K562 (cell line): ENCODE measurements at regions not wholly inside any gene's neighbourhood (a gene's known extent, or its start where the extent isn't known, plus 50 kb on each side); places are given as distances from the start of the nearest gene placed in this dataset.

Source experiments
- ATAC-seq: fragments of 200-7000 bp; cut with Tn5 transposase; 3 replicates; pipeline ENCODE4 v1.9.1; 2020; ENCODE audit warnings: moderate library complexity
- BruUV-seq: library from RNA; stranded (reverse); fragments of 400-500 nt; replicated peaks from 2 replicates; lab custom pipeline; 2021; lab: Mats Ljungman, UMichigan
- CTCF ChIA-PET: fragments of 300-600 bp; formaldehyde crosslinking; extraction: SDS; loops from one replicate; lab custom pipeline; 2021; ENCODE audit warnings: low intra/inter-chr PET ratio; lab: Yijun Ruan, JAX
- POLR2A ChIA-PET: fragments of 300-600, 350-650 bp; sonication (Branson Sonifier 250); formaldehyde crosslinking; extraction: SDS; loops from one replicate; lab custom pipeline; 2021; ENCODE audit warnings: antibody characterized with exemption, inconsistent platforms; lab: Yijun Ruan, JAX
- DNase-seq, 4 experiments: peaks; one replicate each; pipeline versions ENCODE4 v3.0.0 to v3.0.0-alpha.2; 2011 to 2018; ENCODE audit warnings: low spot score in 3 of 4, mixed read lengths in 3 of 4; ENCODE audit errors: extremely low read depth in 1 of 4
- FAIRE-seq: peaks from 2 replicates; lab custom pipeline; 2011; peaks lifted over from hg19 to GRCh38; lab: Jason Lieb, UNC
- H2AFZ ChIP-seq: 2 replicates; pipeline ENCODE4 v1.6.0; 2011; ENCODE audit warnings: low read depth, low read length, control low read depth, inconsistent platforms
- H3K27ac ChIP-seq: fragments of 200-600 bp; 3 replicates; pipeline ENCODE4 v1.8.0; 2011; ENCODE audit warnings: low read depth, mild to moderate bottlenecking, control low read depth, inconsistent platforms, low read length, moderate library complexity, mixed read lengths; ENCODE audit errors: extremely low read depth
- H3K27me3 ChIP-seq, 2 experiments: fragments of 300-600 bp in 1 of 2; 2 replicates in 1 of 2; 3 replicates in 1 of 2; pipeline versions ENCODE4 v1.6.0 to v1.8.0; 2011; ENCODE audit warnings: inconsistent platforms in 2 of 2, low read length in 2 of 2, mild to moderate bottlenecking in 1 of 2, mixed read lengths in 1 of 2, moderate library complexity in 1 of 2; ENCODE audit not compliant: control insufficient read depth in 2 of 2, insufficient read depth in 2 of 2
- H3K36me3 ChIP-seq: fragments of 300-600 bp; 3 replicates; pipeline ENCODE4 v1.8.0; 2011; ENCODE audit warnings: mild to moderate bottlenecking, low read length, inconsistent platforms; ENCODE audit not compliant: control insufficient read depth, insufficient read depth
- H3K4me1 ChIP-seq, 2 experiments: fragments of 200-600 bp in 1 of 2; replicated peaks in 1 of 2; 2 replicates in 1 of 2; 3 replicates in 1 of 2; pipeline versions ENCODE4 v1.5.1 to v1.8.0; 2011; ENCODE audit warnings: inconsistent platforms in 2 of 2, low read length in 2 of 2, mild to moderate bottlenecking in 1 of 2, mixed read lengths in 1 of 2, moderate library complexity in 1 of 2; ENCODE audit not compliant: control insufficient read depth in 2 of 2, insufficient read depth in 2 of 2
- H3K4me2 ChIP-seq: 2 replicates; pipeline ENCODE4 v1.6.1; 2011; ENCODE audit warnings: low read length, control low read depth, inconsistent platforms, mixed read lengths; ENCODE audit not compliant: insufficient read depth
- H3K4me3 ChIP-seq: fragments of 200-600 bp; sonication (generic), shearing (Covaris generic); 2 replicates; pipeline ENCODE4 v1.5.1; 2016; ENCODE audit warnings: control low read depth, inconsistent platforms
- H3K79me2 ChIP-seq: fragments of 200-600 bp; 3 replicates; pipeline ENCODE4 v1.8.0; 2011; ENCODE audit warnings: low read length, inconsistent platforms; ENCODE audit not compliant: control insufficient read depth, insufficient read depth
- H3K9ac ChIP-seq, 2 experiments: 2 replicates each; pipeline versions ENCODE4 v1.6.0 to v1.6.1; 2011; ENCODE audit warnings: low read depth in 2 of 2, low read length in 2 of 2, control low read depth in 1 of 2, inconsistent platforms in 1 of 2, mild to moderate bottlenecking in 1 of 2, mixed read lengths in 1 of 2; ENCODE audit not compliant: insufficient read depth in 1 of 2
- H3K9me1 ChIP-seq: one replicate; pipeline ENCODE4 v1.6.0; 2011; ENCODE audit warnings: inconsistent platforms, mild to moderate bottlenecking, low read length, moderate library complexity; ENCODE audit not compliant: control insufficient read depth, insufficient read depth
- H3K9me3 ChIP-seq: replicated peaks from 2 replicates; pipeline ENCODE4 v1.5.1; 2011; ENCODE audit warnings: low read depth, low read length, inconsistent platforms; ENCODE audit not compliant: control insufficient read depth, insufficient read depth
- H4K20me1 ChIP-seq: replicated peaks from 2 replicates; pipeline ENCODE4 v1.6.1; 2011; ENCODE audit warnings: low read length, inconsistent platforms, mixed read lengths; ENCODE audit not compliant: control insufficient read depth, insufficient read depth
- JUND ChIP-seq, 2 experiments: IDR thresholded peaks; 2 replicates in 1 of 2; 3 replicates in 1 of 2; pipeline ENCODE4 v1.6.1; 2011; ENCODE audit warnings: borderline replicate concordance in 2 of 2, low read depth in 2 of 2, low read length in 2 of 2, improper control_type of control experiment in 1 of 2, missing biosample characterization in 1 of 2, missing genetic modification characterization in 1 of 2, missing genetic modification reagents in 1 of 2
- KDM1A ChIP-seq, 2 experiments: fragments of 450-650 bp; IDR thresholded peaks; 2 replicates each; pipeline ENCODE4 v1.6.1; 2016; ENCODE audit warnings: mild to moderate bottlenecking in 2 of 2
- MTA1 ChIP-seq: fragments of 450-650 bp; IDR thresholded peaks from 2 replicates; pipeline ENCODE4 v1.6.1; 2017; ENCODE audit warnings: borderline replicate concordance
- PHF21A ChIP-seq: fragments of 450-650 bp; IDR thresholded peaks from 2 replicates; pipeline ENCODE4 v1.6.1; 2017; ENCODE audit warnings: low read depth, borderline replicate concordance
- PURB ChIP-seq: sonication (generic); formaldehyde crosslinking; IDR thresholded peaks from 2 replicates; pipeline ENCODE4 v1.9.0; 2021; ENCODE audit warnings: low read depth, mild to moderate bottlenecking, missing genetic modification reagents
- SETDB1 ChIP-seq: IDR thresholded peaks from one replicate; pipeline ENCODE4 v1.6.1; 2012; ENCODE audit warnings: low read length, control low read depth, inconsistent platforms
- SMAD2 ChIP-seq: fragments of 150-350 bp; IDR thresholded peaks from 2 replicates; pipeline ENCODE4 v1.6.1; 2014; ENCODE audit warnings: low read depth, mild to moderate bottlenecking, low read length
- TAL1 ChIP-seq: fragments of 450-650 bp; IDR thresholded peaks from 2 replicates; pipeline ENCODE4 v1.6.1; 2016; ENCODE audit warnings: mild to moderate bottlenecking
- TCF7 ChIP-seq: sonication (generic); IDR thresholded peaks from 2 replicates; pipeline ENCODE4 v1.6.1; 2016; ENCODE audit warnings: antibody characterized with exemption, borderline replicate concordance
- ZNF140 ChIP-seq: fragments of 250-450 bp; sonication (Bioruptor Pico); IDR thresholded peaks from 2 replicates; pipeline ENCODE4 v1.8.0; 2021; ENCODE audit warnings: moderate library complexity, mild to moderate bottlenecking, inconsistent platforms
- ZNF436 ChIP-seq: fragments of 250-450, 450-650 bp; sonication (Bioruptor Pico); formaldehyde crosslinking; IDR thresholded peaks from 2 replicates; pipeline ENCODE4 v1.7.0; 2020; ENCODE audit warnings: mild to moderate bottlenecking
- WGBS: fragments of 100-300 bp; shearing (Covaris generic); methylation state at CpG from one replicate; pipeline ENCODE4 v1.1.6; 2016; ENCODE audit warnings: low coverage, mixed read lengths; ENCODE audit not compliant: insufficient coverage; ENCODE audit errors: missing lambda C conversion rate; 5-methylcytosine and 5-hydroxymethylcytosine counted together
- in situ Hi-C: fragments of 300-500 bp; cut with MboI; formaldehyde crosslinking; loops from 4 replicates; pipeline ENCODE4 v1.15.0; 2018; ENCODE audit warnings: inconsistent platforms, mixed read lengths
- intact Hi-C: fragments of 100-400 bp; cut with micrococcal nuclease; formaldehyde crosslinking; loops from 2 replicates; pipeline ENCODE4 v1.14.2; 2022
- TF ChIP-seq, protein P1 (sequence below): fragments of 250-450 bp; sonication (Bioruptor Pico); IDR thresholded peaks from 2 replicates; pipeline ENCODE4 v1.8.0; 2022; ENCODE audit warnings: moderate library complexity, mild to moderate bottlenecking, inconsistent platforms
- TF ChIP-seq, protein P2 (sequence below): fragments of 250-450 bp; sonication (Bioruptor Pico); IDR thresholded peaks from 2 replicates; pipeline ENCODE4 v1.8.0; 2021; ENCODE audit warnings: borderline replicate concordance, mild to moderate bottlenecking, moderate library complexity; ENCODE audit not compliant: poor library complexity, severe bottlenecking
- TF ChIP-seq, protein P3 (sequence below): fragments of 250-450 bp; sonication (Bioruptor Pico); IDR thresholded peaks from 2 replicates; pipeline ENCODE4 v1.5.0; 2021
- TF ChIP-seq, protein P4 (sequence below): fragments of 450-650 bp; IDR thresholded peaks from 2 replicates; pipeline ENCODE4 v1.7.1; 2018; ENCODE audit warnings: mild to moderate bottlenecking, low read depth; ENCODE audit not compliant: partially characterized antibody

DNA sequence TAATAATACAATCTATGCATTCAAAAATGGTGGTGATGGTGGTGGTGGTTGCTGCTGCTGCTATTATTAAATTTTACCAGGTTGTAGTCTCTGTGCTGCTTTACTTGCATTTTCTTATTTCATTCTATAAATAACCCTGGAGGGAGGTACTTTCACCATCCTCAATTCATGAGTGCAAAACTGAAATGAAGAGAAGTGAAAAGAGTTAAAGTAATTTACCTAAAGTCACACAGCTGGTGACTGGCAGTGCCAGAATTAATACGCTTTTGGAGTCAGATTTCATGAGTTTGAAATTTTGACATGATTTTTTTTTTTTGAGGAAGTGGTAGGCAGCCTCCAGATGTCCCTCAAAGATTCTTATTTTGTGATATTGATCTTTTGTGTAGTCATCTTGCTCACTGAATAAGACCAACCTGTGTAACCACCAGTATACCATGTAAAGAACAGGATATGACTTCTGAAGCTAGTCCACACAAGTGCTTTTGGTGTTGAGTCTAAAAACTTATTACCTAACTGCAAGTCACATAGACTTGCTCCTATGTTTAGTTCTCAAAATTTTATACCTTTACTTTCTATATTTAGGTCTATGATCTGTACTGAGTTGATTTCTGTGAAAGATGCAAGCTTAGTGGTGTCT is 218.8 kb downstream of the ZWINT start (continued):
- TF ChIP-seq, protein P1, sequence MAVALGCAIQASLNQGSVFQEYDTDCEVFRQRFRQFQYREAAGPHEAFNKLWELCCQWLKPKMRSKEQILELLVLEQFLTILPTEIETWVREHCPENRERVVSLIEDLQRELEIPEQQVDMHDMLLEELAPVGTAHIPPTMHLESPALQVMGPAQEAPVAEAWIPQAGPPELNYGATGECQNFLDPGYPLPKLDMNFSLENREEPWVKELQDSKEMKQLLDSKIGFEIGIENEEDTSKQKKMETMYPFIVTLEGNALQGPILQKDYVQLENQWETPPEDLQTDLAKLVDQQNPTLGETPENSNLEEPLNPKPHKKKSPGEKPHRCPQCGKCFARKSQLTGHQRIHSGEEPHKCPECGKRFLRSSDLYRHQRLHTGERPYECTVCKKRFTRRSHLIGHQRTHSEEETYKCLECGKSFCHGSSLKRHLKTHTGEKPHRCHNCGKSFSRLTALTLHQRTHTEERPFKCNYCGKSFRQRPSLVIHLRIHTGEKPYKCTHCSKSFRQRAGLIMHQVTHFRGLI = no peak
- TF ChIP-seq KDM1A (IDR thresholded peaks at IDR 0.05) (no peak), PHF21A (no peak), ZNF436 (CRISPR knock-in tag) (no peak)
- TF ChIP-seq, protein P2, sequence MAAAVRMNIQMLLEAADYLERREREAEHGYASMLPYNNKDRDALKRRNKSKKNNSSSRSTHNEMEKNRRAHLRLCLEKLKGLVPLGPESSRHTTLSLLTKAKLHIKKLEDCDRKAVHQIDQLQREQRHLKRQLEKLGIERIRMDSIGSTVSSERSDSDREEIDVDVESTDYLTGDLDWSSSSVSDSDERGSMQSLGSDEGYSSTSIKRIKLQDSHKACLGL = no peak
- TF ChIP-seq, protein P3, sequence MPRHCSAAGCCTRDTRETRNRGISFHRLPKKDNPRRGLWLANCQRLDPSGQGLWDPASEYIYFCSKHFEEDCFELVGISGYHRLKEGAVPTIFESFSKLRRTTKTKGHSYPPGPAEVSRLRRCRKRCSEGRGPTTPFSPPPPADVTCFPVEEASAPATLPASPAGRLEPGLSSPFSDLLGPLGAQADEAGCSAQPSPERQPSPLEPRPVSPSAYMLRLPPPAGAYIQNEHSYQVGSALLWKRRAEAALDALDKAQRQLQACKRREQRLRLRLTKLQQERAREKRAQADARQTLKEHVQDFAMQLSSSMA = no peak

DNA sequence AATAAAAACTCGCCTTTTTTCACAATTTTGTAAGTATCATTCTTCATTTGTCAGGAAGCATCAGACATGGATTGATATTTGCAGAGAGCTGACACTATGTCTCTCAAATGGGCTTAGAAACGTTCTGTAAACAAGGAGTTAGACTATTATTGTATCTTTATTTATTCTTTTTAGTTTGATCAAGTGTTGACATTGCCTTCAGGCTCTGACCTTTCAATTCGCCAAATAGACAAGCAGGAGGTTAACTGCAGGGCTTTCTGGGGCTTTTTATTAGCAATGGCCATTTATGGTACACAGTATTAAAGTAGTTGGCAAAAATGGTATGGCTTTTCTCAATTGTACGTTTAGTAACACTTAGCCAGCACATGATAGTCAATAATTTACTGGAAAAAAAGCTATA is 221.7 kb downstream of the ZWINT start:
- DNase-seq = no peak
- ChIA-PET CTCF (no interaction called here), POLR2A (no interaction called here)
- Histone ChIP-seq H3K27me3 (no peaks in the 10 kb centered on the region), H3K4me3 (no peak overlapping the region), H2AFZ (no peak overlapping the region), H3K27ac (no peak overlapping the region), H3K4me1 (no peaks in the 10 kb centered on the region), H3K9ac (no peak overlapping the region), H3K9me1 (no peaks in the 10 kb centered on the region), H3K4me2 (no peak overlapping the region), H3K79me2 (no peaks in the 10 kb centered on the region), H4K20me1 (no peaks in the 10 kb centered on the region), H3K36me3 (no peaks in the 10 kb centered on the region), H3K9me3 (no peaks in the 10 kb centered on the region)
- no peak for FAIRE-seq
- in situ Hi-C loops = no loop called here
- BruUV-seq = no TSS peak
- no peak for ATAC-seq
- intact Hi-C loops = no loop called here
- WGBS = 1% methylated on average over 4 of the region's 4 CpGs
- TF ChIP-seq, protein P3 = no peak
- TF ChIP-seq TAL1 (no peak), TCF7 (no peak), ZNF140 (CRISPR knock-in tag) (no peak), MTA1 (no peak), JUND (IDR thresholded peaks at IDR 0.05; ENCODE audit: borderline replicate concordance, low read depth, low read length) (no peak), JUND (tag; IDR thresholded peaks at IDR 0.05; ENCODE audit: borderline replicate concordance, low read depth, low read length) (no peak), PURB (no peak), SETDB1 (no peak), SMAD2 (no peak)
- TF ChIP-seq, protein P4, sequence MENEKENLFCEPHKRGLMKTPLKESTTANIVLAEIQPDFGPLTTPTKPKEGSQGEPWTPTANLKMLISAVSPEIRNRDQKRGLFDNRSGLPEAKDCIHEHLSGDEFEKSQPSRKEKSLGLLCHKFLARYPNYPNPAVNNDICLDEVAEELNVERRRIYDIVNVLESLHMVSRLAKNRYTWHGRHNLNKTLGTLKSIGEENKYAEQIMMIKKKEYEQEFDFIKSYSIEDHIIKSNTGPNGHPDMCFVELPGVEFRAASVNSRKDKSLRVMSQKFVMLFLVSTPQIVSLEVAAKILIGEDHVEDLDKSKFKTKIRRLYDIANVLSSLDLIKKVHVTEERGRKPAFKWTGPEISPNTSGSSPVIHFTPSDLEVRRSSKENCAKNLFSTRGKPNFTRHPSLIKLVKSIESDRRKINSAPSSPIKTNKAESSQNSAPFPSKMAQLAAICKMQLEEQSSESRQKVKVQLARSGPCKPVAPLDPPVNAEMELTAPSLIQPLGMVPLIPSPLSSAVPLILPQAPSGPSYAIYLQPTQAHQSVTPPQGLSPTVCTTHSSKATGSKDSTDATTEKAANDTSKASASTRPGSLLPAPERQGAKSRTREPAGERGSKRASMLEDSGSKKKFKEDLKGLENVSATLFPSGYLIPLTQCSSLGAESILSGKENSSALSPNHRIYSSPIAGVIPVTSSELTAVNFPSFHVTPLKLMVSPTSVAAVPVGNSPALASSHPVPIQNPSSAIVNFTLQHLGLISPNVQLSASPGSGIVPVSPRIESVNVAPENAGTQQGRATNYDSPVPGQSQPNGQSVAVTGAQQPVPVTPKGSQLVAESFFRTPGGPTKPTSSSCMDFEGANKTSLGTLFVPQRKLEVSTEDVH = no peak
